SK-N-SH treated with all-trans-retinoic acid at 6 μM for 48 hours (cell line): ENCODE measurements at regions not wholly inside any gene's neighbourhood (a gene's known extent, or its start where the extent isn't known, plus 50 kb on each side); places are given as distances from the start of the nearest gene placed in this dataset.

Experiments
- ATAC-seq: fragments of 200-7000 bp; cut with Tn5 transposase; 3 replicates; pipeline ENCODE4 v1.9.1; 2020; ENCODE audit warnings: mild to moderate bottlenecking, moderate library complexity
- ARNTL ChIP-seq: fragments of 450-650 bp; formaldehyde crosslinking; IDR thresholded peaks from 2 replicates; pipeline ENCODE4 v1.5.0; 2020; ENCODE audit warnings: low read depth, mild to moderate bottlenecking, moderate library complexity, borderline replicate concordance
- CSDC2 ChIP-seq: fragments of 250-450 bp; sonication (Bioruptor Pico); IDR thresholded peaks from 2 replicates; pipeline ENCODE4 v1.5.0; 2020; ENCODE audit warnings: mild to moderate bottlenecking, moderate library complexity
- CSRNP3 ChIP-seq: fragments of 250-450 bp; sonication (Bioruptor Pico); IDR thresholded peaks from 2 replicates; pipeline ENCODE4 v1.5.1; 2021; ENCODE audit warnings: mild to moderate bottlenecking, moderate library complexity
- ESRRG ChIP-seq: fragments of 250-450 bp; sonication (Bioruptor Pico); IDR thresholded peaks from 2 replicates; pipeline ENCODE4 v1.6.1; 2021; ENCODE audit warnings: mild to moderate bottlenecking
- GLIS3 ChIP-seq: fragments of 250-450 bp; sonication (Bioruptor Pico); IDR thresholded peaks from 2 replicates; pipeline ENCODE4 v1.5.0; 2020; ENCODE audit warnings: mild to moderate bottlenecking, moderate library complexity
- ISL1 ChIP-seq: fragments of 250-450 bp; sonication (Bioruptor Pico); IDR thresholded peaks from 2 replicates; pipeline ENCODE4 v2.1.2; 2022; ENCODE audit warnings: mild to moderate bottlenecking, moderate library complexity
- OSR1 ChIP-seq: fragments of 250-450 bp; sonication (Bioruptor Pico); IDR thresholded peaks from 2 replicates; pipeline ENCODE4 v1.8.0; 2022; ENCODE audit warnings: moderate library complexity, mild to moderate bottlenecking, inconsistent platforms
- PPARA ChIP-seq: fragments of 250-450 bp; sonication (Bioruptor Pico); IDR thresholded peaks from 2 replicates; pipeline ENCODE4 v1.5.0; 2020; ENCODE audit warnings: mild to moderate bottlenecking, borderline replicate concordance
- RARB ChIP-seq: fragments of 250-450 bp; sonication (Bioruptor Pico); IDR thresholded peaks from 2 replicates; pipeline ENCODE4 v1.8.0; 2021; ENCODE audit warnings: mild to moderate bottlenecking, moderate library complexity
- TCF4 ChIP-seq: fragments of 250-450 bp; sonication (Bioruptor Pico); IDR thresholded peaks from 2 replicates; pipeline ENCODE4 v1.8.0; 2021; ENCODE audit warnings: mild to moderate bottlenecking, moderate library complexity, borderline replicate concordance
- TOX ChIP-seq: fragments of 250-450 bp; sonication (Bioruptor Pico); IDR thresholded peaks from 2 replicates; pipeline ENCODE4 v1.8.0; 2021; ENCODE audit warnings: mild to moderate bottlenecking, moderate library complexity, borderline replicate concordance
- ZC3H10 ChIP-seq: fragments of 250-450 bp; sonication (Bioruptor Pico); IDR thresholded peaks from 2 replicates; pipeline ENCODE4 v1.5.1; 2021; ENCODE audit warnings: mild to moderate bottlenecking, moderate library complexity
- ZFP3 ChIP-seq: fragments of 250-450 bp; sonication (Bioruptor Pico); IDR thresholded peaks from 2 replicates; pipeline ENCODE4 v1.5.0; 2020; ENCODE audit warnings: mild to moderate bottlenecking, moderate library complexity
- ZFP30 ChIP-seq: fragments of 450-650 bp; formaldehyde crosslinking; IDR thresholded peaks from 2 replicates; pipeline ENCODE4 v1.5.0; 2022; ENCODE audit warnings: mild to moderate bottlenecking, moderate library complexity
- ZNF565 ChIP-seq: fragments of 450-650 bp; formaldehyde crosslinking; conservative IDR thresholded peaks from 2 replicates; pipeline ENCODE4 v1.5.0; 2020; ENCODE audit warnings: low read depth, mild to moderate bottlenecking, moderate library complexity
- ZNF70 ChIP-seq: fragments of 450-650 bp; formaldehyde crosslinking; IDR thresholded peaks from 2 replicates; pipeline ENCODE4 v1.5.0; 2020; ENCODE audit warnings: mild to moderate bottlenecking, moderate library complexity
- TF ChIP-seq, protein P1 (sequence below): fragments of 250-450 bp; sonication (Bioruptor Pico); IDR thresholded peaks from 2 replicates; pipeline ENCODE4 v1.8.0; 2020; ENCODE audit warnings: mild to moderate bottlenecking, moderate library complexity, borderline replicate concordance
- TF ChIP-seq, protein P2 (sequence below): fragments of 250-450 bp; sonication (Bioruptor Pico); IDR thresholded peaks from 2 replicates; pipeline ENCODE4 v1.8.0; 2021; ENCODE audit warnings: low read depth, mild to moderate bottlenecking, moderate library complexity, borderline replicate concordance
- TF ChIP-seq, protein P3 (sequence below): fragments of 250-450 bp; sonication (Bioruptor Pico); IDR thresholded peaks from 2 replicates; pipeline ENCODE4 v1.5.1; 2020; ENCODE audit warnings: low read depth, mild to moderate bottlenecking, moderate library complexity

- TF ChIP-seq ZNF70 (CRISPR knock-in tag): no peak
- ATAC-seq: no peak
Observed at GRCh38 chr5:60131504-60131903, 238.0 kb upstream of the PDE4D start.

GRCh38 chr5:60125636-60126035, 232.1 kb upstream of the PDE4D start:
- no peak for ATAC-seq
- TF ChIP-seq CSDC2 (CRISPR knock-in tag) (no peak), ESRRG (CRISPR knock-in tag) (no peak), ZNF565 (CRISPR knock-in tag) (no peak), ZFP30 (CRISPR knock-in tag) (no peak), ISL1 (CRISPR knock-in tag) (no peak), ZFP3 (CRISPR knock-in tag) (no peak), ARNTL (no peak)
- TF ChIP-seq, protein P1, sequence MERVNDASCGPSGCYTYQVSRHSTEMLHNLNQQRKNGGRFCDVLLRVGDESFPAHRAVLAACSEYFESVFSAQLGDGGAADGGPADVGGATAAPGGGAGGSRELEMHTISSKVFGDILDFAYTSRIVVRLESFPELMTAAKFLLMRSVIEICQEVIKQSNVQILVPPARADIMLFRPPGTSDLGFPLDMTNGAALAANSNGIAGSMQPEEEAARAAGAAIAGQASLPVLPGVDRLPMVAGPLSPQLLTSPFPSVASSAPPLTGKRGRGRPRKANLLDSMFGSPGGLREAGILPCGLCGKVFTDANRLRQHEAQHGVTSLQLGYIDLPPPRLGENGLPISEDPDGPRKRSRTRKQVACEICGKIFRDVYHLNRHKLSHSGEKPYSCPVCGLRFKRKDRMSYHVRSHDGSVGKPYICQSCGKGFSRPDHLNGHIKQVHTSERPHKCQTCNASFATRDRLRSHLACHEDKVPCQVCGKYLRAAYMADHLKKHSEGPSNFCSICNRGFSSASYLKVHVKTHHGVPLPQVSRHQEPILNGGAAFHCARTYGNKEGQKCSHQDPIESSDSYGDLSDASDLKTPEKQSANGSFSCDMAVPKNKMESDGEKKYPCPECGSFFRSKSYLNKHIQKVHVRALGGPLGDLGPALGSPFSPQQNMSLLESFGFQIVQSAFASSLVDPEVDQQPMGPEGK (CRISPR knock-in tag): no peak

DNA sequence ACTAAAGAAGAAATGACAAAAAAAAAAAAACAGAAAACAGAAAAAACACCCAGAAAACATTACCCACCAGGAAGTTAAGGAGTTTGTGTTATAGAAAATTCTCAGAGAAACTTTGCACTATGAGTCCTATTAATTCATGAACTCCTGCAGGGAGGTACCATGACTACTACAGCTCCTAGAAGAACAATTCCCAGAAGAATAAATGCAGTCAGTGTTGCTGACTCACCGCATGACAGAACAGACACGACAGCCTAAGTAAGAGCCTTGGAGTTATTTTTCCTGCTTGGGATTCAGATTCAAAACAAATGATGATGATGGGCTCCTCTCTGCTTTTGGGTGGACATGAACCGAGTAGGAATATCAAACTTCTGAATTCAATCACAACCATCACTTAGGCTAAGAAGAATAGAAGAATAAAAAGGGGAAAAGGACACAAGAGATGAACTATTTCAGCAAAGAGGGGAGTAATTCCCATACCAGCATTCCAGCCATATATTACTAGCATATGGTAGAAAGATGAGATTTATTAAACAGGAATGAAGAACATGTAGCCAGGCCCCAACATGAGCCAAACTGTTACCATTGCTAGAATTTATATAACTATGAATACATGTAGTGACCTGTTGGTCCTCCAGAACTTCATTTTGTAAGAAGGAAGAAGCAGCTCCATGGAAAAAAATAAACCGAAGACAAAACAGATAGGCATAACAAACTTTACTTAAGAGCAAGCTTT, 209.6 kb upstream of the PDE4D start:
- peak; percentile 88 for ATAC-seq
- TF ChIP-seq ISL1 (CRISPR knock-in tag): no peak
- TF ChIP-seq, protein P2, sequence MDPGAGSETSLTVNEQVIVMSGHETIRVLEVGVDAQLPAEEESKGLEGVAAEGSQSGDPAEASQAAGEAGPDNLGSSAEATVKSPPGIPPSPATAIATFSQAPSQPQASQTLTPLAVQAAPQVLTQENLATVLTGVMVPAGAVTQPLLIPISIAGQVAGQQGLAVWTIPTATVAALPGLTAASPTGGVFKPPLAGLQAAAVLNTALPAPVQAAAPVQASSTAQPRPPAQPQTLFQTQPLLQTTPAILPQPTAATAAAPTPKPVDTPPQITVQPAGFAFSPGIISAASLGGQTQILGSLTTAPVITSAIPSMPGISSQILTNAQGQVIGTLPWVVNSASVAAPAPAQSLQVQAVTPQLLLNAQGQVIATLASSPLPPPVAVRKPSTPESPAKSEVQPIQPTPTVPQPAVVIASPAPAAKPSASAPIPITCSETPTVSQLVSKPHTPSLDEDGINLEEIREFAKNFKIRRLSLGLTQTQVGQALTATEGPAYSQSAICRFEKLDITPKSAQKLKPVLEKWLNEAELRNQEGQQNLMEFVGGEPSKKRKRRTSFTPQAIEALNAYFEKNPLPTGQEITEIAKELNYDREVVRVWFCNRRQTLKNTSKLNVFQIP: no peak

- TF ChIP-seq ZNF70 (CRISPR knock-in tag): no peak
- no peak for TF ChIP-seq TCF4 (CRISPR knock-in tag)
- TF ChIP-seq, protein P3, sequence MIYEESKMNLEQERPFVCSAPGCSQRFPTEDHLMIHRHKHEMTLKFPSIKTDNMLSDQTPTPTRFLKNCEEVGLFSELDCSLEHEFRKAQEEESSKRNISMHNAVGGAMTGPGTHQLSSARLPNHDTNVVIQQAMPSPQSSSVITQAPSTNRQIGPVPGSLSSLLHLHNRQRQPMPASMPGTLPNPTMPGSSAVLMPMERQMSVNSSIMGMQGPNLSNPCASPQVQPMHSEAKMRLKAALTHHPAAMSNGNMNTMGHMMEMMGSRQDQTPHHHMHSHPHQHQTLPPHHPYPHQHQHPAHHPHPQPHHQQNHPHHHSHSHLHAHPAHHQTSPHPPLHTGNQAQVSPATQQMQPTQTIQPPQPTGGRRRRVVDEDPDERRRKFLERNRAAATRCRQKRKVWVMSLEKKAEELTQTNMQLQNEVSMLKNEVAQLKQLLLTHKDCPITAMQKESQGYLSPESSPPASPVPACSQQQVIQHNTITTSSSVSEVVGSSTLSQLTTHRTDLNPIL (CRISPR knock-in tag): no peak
- TF ChIP-seq ISL1 (CRISPR knock-in tag): no peak
- TF ChIP-seq RARB (CRISPR knock-in tag): no peak
- TF ChIP-seq ESRRG (CRISPR knock-in tag): no peak
- TF ChIP-seq, protein P1 (CRISPR knock-in tag): no peak
- no peak for ATAC-seq
Observed at GRCh38 chr5:60101573-60101972, 208.0 kb upstream of the PDE4D start.

DNA sequence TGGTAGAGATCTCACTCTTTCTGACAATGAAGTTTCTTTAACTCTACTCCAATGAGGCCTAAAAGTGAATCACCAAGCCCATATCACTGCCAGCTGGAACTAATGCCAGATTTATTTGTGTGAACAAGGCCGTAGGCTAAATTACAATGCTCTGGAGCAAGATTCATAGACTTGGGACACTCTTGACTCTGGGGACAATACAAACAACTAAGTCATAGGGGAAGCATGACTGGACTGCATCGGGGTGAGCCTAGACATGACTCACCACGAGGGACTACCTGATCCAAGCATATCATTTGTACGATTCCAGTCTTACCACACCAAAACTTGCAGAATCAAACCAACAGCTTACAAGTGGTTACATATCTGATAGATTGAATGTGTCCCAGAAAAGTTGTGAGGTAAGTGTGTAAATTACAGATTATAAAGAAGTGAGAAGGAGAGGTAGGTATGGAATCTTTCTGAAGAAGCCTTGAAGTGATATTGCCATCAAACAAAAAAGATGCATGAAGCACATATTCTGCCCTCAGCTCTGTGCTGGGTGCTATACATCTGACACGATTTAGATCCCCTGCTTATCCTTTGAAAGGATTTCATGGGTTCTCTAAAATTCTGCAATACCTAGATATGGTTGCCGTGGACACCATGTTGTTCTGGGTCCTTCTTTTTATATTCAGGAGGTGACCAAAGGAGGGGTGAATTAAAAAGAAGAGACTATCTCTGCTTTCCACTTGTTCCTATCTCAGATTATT, 199.3 kb upstream of the PDE4D start:
- ATAC-seq: peak; percentile 45
- TF ChIP-seq RARB (CRISPR knock-in tag): no peak
- TF ChIP-seq, protein P1 (CRISPR knock-in tag): no peak
- no peak for TF ChIP-seq CSDC2 (CRISPR knock-in tag)
- TF ChIP-seq, protein P2: no peak
- no peak for TF ChIP-seq OSR1 (CRISPR knock-in tag)
- TF ChIP-seq PPARA (CRISPR knock-in tag): no peak
- TF ChIP-seq, protein P3 (CRISPR knock-in tag): no peak
- no peak for TF ChIP-seq ZC3H10 (CRISPR knock-in tag)
- TF ChIP-seq GLIS3 (CRISPR knock-in tag): no peak
- TF ChIP-seq CSRNP3 (CRISPR knock-in tag): no peak
- TF ChIP-seq ZNF70 (CRISPR knock-in tag): no peak
- no peak for TF ChIP-seq TOX (CRISPR knock-in tag)
